Hematopoietic multipotent progenitor cell treated with erythropoietin and hydrocortisone succinate and interleukin-3 and kit ligand, for 4 days (in vitro differentiated cells): ENCODE measurements at regions not wholly inside any gene's neighbourhood (a gene's known extent, or its start where the extent isn't known, plus 50 kb on each side); places are given as distances from the start of the nearest gene placed in this dataset.

Experiments used
- DNase-seq: peaks from one replicate; pipeline ENCODE4 v3.0.0-alpha.2; 2015

DNA sequence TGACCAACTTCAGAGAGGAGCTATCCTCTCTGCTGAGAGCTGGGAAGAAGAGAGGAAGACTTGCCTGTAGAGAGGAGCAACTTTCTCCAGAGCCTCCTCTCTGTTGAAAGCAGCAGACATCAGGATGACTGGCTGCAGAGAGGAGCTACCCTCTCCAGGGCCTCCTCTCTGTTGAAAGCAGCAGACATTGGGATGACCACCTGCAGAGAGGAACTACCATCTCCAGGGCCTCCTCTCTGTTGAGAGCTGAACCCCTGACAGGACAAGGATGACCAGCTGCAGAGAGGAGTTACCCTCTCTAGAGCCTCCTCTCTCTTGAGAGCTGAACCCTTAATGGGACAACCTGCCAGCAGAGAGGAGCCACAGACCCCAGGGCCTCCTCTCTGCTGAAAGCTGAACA is 83.0 kb upstream of the GJB5 start:
- DNase-seq, result no peak

DNA sequence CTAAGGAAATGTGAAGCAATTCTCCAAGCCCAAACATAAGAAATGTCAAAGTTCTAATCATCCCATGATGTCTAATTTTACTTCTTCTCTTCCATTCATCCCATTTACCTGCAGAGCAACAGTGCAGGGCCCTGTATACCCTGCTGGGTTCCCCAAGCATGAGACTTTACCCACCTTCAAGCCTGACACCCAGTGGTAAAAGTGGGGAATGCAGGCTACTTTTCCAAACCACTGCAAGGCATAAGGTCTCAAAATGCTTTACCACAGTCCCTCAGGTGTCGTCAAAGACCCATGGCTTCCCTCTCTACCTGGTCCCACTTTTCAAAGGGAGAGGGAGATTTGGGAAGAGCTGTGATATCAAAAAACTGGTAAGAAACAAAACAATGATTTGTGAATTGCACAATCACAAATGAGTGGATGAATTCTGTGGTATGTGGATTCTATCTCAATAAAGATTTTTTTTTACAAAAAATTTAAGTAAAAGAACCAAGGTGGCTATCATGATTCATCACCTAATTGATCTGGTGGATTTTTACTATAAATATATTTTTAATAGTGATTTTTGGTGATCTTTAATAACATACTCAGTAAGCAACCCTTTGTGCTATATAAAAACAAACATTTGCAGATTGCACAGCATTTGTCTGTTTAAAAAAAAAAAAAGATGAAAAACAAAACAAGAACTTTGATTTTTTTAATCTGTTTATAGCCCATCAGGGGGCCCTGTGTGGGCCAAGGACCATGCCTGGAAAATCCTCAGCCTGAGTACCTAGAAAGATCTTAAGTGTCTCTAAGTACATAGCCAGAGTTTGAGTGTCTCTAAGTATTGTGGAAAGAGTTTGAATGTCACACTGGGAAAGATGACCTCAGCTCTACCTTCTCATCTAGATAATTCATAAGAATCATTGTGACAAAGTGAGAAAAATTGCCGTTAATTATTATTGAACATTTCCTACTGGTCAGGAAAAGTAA is 73.1 kb upstream of the GJB5 start:
- DNase-seq, result peak; percentile 68

DNA sequence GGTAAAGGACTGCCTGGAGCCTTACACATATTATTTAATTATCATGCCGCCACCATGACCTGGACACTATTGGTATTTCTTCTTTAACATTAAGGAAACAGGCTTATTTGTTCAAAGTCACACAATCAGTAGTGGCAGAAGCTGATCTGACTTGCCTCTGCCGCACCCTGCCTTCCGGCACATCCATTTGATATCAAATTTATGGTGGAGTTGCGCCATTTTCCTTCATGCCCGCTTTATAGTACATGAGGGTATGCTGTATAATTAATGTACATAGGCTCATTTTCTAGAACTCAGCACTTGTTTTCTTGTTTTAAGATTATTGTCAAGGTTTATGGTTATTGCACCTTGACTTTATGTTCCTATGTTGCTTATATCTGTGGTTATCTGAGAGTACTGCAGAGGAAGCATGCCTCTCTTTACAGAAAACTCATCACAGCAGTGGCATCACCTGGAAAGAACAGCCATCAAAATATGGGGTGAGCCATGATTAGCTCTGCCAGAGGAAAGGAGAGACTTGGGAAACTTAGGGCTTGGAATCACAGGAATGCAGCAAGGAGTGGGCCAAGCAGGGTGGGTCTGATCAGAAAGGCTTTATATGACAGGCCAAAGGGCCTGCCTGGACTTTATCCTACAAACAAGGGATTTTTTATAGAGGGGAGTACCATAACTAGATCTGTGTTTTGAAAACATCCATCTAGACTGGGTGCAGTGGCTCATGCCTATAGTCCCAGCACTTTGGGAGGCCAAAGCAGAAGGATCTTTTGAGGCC is 72.2 kb upstream of the GJB5 start:
- no peak for DNase-seq

DNA sequence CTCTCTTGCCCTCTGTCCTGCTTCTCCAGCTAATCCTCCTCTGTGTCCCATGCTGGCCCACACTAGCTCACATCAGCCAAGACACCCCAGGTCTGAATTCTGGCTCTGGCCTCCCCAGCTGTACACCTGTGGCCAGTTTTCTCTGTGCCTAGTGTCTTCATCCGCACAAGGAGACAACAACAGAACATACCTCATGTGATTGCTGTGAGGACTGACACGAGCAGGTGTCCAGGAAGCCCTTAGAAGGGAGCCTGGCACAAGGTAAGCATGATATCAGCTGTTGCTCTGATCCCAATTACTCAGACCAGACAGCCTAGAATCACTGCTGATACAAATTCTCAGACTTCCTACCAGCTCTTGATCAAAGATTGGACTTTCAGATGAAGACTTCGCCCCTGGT is 71.2 kb upstream of the GJB5 start:
- DNase-seq, result no peak

DNA sequence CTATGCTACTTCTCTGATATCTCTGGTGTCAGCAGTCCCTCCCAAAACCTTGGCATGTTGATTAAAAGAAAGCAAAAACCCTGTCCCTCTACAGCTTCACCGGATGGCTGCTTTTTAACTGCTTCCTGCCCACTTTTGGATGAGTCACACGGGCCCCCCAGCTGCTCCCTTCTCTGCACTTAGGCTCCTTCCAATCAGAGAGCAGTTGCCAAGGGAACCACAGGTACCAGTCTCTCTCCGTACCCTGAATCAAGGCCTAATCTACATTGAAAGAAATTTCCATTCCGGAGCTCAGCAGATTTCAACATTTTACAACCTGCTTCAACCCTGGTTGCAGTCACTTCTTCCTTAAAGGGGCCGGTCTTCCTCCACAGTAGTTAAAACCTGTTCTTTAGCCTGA is 70.6 kb upstream of the GJB5 start:
- peak; percentile 60 for DNase-seq

DNA sequence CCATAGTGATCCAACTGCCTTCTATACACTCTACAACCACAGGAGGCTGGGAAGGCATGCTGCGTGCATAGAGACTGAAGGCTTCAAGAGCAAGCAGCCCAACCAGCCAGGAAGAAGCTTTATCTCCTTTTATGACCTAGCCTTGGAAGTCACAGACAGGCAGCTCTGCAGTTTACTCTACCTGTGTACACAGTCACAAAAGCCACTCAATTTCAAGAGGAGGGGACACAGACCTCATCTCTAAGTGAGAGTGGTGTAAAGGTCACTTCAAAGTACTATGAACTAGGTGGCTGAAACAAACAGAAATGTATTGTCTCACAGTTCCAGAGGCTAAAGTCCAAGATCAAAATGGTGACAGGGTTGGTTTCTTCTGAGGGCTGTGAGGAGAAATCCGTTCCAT is 69.6 kb upstream of the GJB5 start:
- no peak for DNase-seq

DNA sequence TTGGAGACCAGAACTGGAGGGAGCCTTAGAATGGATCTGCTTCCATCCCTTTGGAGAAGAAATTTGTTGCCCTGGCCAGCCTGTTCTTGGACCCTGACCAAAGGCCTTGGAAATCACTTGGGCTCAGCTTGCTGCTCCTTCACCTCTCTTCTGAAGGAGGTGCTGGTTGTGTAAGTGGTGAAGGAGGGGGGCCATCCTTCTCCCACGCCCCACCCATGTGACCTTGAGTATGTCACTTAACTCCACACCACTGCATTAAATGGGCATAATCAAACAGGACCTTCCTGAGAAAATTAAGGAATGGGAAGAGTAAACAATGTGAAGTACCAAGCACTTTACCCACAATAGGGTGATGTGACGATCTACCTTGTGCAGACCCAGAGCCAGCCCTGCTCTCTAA is 68.3 kb upstream of the GJB5 start:
- no peak for DNase-seq

DNA sequence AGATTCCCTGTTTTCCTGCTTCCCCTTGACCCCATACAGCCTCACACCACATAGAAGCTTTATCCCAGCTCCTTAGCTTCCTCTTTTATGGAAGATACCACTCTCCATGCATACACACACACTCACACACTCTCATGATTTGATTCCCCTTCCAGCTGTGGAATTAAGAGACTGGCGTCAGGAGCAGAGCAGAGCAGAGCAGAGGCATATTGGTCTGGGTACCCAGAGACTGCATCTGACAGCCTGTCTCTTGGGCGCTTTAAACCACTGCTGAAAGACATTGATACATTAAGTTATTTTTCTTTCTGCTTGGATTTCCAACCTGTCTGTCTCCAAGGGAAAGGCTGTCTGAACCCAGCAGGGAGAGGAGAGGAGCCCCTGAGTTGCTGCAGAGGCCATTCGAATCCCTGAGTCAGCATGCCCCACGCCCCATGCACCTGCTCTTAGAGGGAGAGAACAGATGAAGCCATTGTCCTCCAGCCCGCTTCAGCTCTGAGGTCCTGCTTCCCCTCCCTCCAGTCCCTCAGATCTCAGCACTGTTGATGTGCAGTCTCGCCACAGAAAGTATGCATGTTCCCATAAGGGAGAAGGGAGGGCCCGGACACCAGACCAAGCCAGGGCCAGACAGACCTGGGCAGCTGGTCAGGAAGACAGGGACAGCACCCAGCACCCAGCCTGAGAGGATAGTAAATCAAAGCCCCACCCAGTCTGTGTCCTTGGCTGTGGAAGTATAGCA is 66.7 kb upstream of the GJB5 start:
- DNase-seq, result no peak

DNA sequence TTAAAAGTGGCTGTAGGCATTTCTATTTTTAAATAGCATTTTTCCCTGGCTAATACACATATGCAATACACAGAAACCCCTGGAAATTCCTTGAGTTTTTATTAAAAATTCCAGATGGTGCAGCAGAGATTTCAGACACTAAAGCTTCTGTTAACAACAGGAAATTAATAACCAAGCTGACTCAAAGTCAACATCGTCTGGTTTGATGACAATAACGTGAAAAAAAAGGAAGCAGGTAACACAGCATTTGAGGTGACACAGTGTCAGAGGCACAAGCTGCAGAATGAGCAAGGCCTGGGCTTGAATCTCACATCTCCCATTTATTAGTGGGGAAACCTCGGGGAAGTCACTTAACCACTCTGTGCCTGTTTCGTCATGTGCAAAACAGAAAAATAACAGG is 64.6 kb upstream of the GJB5 start:
- no peak for DNase-seq

DNA sequence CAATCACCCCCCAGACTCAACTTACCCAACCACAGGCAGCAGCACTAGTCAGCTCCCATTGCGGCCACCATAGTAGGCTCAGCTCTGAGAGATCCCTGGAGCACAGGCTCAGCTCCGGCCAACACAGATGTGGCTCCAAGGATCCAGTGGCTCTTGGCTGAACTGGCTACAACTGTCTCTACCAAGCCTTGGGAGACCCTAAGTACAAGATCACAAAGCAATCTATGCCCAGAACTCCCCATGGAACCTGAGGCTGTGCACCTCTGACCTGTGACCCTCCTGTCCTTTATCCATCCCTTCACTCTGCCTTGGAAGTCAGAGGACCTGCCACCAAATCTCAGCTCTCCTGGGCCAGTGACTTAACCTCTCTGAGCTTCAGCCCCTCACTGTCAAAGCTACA is 61.8 kb upstream of the GJB5 start:
- DNase-seq, result no peak

DNA sequence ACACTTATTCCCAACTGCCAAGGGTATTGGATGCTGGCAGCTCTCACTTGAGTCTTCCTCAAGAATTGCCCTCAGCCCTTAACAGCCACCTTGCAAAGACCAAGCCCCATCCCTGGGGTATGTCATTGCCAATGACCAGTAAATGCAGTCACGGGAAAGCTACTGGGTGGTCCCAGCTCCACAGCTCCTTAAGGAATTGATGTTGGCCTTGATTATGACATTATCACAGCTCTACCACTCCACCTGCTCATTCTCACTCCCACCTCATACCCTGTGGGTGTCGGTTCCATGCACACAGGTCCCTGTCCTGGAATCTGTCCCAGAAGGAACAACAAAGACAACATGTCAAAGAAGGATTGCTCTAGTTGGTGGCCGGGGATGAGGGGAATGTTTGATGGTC is 60.5 kb upstream of the GJB5 start:
- DNase-seq, result no peak

DNA sequence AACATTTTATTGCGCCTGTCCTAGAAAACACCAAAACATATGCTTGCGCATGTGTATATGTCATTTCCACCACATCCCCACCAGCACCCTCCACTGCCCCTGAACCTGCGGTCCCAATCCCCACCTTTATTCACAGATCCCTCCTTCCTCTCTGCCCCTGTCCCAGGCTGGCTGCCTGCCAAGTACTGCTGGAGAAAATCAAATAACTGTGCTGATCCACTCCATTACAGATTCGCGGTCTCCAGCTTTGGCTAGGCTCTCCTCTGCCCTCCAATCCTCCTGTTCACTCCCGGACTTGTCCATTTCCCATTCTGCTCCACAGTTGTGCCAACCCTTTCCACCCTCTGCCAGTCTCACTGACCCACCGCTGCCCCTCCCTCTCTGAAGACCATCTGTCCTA is 59.3 kb upstream of the GJB5 start:
- no peak for DNase-seq

DNA sequence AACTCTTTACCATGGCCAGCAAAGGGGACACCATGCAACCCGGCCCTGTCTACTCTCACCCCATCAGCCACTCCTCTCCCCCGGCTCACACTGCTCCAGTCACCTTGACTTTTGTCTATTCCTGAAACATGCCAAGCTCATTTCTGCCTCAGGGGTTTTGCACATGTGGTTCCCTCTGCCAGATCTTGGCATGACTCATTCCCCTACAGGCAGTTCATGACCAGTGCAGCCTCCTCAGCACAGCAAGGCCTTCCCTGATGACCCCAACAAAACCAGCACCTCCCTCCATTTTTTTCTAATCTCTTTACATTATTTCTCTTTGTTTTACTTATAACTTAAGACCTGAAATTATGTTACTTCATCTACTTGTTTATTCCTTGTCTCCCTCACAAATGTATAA is 58.6 kb upstream of the GJB5 start:
- peak; percentile 8 for DNase-seq

DNA sequence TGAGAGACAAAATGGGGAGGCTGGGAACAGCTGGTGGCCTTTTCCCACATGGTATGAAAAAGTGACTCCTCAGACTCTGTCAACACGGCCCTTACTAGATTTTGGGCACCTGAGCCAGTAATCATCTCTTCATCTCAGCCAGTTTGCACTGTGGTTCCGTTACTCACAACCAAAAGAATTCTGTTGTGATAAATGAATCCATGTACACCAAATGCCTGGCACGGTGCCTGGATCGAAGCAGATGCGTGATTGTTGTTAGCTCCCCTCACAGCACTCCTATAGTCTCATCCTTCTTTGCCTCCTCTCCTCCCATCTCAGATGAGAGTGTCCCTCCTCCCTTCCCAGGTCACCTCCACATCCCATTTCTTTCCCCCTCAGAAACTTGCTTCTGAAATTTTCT is 57.9 kb upstream of the GJB5 start:
- no peak for DNase-seq

DNA sequence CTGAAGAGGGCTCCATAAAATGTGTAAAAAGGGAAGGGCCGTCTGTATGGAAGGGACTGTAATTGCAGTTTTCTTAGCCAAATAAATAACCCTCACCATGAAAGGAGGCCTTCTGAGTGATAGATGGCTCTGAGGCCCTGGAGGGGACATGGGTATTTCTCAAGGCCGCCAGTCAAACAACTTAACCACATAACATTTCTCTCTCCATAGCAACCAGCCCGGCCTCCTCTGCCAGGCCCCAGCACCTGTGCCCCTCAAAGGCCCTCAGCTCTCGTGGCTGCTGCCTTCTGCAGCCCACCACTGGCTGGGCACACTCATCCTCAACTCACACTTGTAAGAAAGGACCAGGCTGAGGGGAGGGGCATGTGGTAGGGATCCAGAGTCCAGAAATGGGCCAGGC is 57.0 kb upstream of the GJB5 start:
- DNase-seq, result no peak

DNA sequence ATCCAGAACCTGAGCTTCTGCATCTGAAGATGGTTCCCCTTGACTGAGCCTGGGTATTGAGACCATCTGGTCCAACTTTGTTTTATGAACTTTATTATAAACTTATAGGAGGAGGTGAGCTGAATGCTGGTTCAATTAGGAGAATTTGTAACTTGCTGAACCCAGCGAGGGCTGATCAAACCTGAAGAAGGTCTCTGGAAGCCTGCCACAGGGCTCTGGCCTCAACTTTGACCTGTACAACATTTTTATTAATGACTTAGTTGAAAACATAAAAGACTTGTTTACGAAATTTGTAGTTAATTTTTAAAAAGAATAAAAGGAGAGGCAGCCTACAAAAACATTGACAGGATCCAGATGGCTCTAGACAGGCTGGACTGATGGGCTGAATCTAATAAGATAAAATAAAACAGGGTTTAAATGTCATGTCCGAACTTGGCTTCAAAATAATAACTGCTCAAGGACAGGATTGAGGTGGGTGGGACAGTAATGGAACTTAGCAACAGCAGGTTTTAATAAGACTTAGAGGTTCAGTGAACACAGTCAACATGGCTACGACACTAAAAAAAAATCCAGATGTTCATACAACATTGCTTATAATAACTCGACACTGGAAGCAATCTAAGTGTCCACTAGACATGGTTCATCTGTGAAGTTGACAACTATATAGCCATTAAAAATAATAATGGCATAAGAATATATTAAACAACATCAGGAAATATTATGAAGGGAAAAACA is 53.4 kb upstream of the GJB5 start:
- no peak for DNase-seq
